Endothelial cell of umbilical vein (primary cell): ENCODE measurements at regions not wholly inside any gene's neighbourhood (a gene's known extent, or its start where the extent isn't known, plus 50 kb on each side); places are given as distances from the start of the nearest gene placed in this dataset.
"Not testable (repeated sequence)": the region's sequence is repeated elsewhere in the genome, so short reads cannot be mapped to it uniquely, and the experiment has no call there.

Experiments used
- BruUV-seq: library from RNA; stranded (reverse); fragments of 400-500 nt; replicated peaks from 2 replicates; lab custom pipeline; 2021; lab: Mats Ljungman, UMichigan
- CTCF ChIA-PET: fragments of 300-600, 350-600 bp; sonication (Branson Sonifier 250); formaldehyde crosslinking; loops from one replicate; lab custom pipeline; 2021; ENCODE audit warnings: antibody characterized with exemption, inconsistent platforms; lab: Charles Lee
- POLR2A ChIA-PET: fragments of 300-600, 350-600 bp; sonication (Branson Sonifier 250); formaldehyde crosslinking; loops from one replicate; lab custom pipeline; 2021; ENCODE audit warnings: antibody characterized with exemption, inconsistent platforms; lab: Charles Lee
- DNase-seq: peaks from one replicate; pipeline ENCODE4 v3.0.0-alpha.2; 2011; ENCODE audit warnings: low read depth, low spot score
- FAIRE-seq: peaks from 2 replicates; lab custom pipeline; 2011; peaks lifted over from hg19 to GRCh38; lab: Jason Lieb, UNC
- H2AFZ ChIP-seq: 2 replicates; pipeline ENCODE4 v1.6.0; 2012; ENCODE audit warnings: low read depth, low read length, control low read depth, inconsistent platforms
- H3K27ac ChIP-seq: 2 replicates; pipeline ENCODE4 v1.5.1; 2011; ENCODE audit warnings: low read depth, mild to moderate bottlenecking, control low read depth, low read length, moderate library complexity; ENCODE audit not compliant: insufficient read depth
- H3K27me3 ChIP-seq, 2 experiments: 2 replicates each; pipeline versions ENCODE4 v1.6.0 to v1.6.1; 2011; ENCODE audit warnings: low read length in 2 of 2, mixed read lengths in 1 of 2; ENCODE audit not compliant: control insufficient read depth in 2 of 2, insufficient read depth in 2 of 2
- H3K36me3 ChIP-seq, 2 experiments: 2 replicates in 1 of 2; 3 replicates in 1 of 2; pipeline ENCODE4 v1.5.1; 2011; ENCODE audit warnings: low read length in 2 of 2, mild to moderate bottlenecking in 1 of 2, moderate library complexity in 1 of 2; ENCODE audit not compliant: control insufficient read depth in 2 of 2, insufficient read depth in 2 of 2; ENCODE audit errors: extremely low read depth in 1 of 2
- H3K4me1 ChIP-seq: 3 replicates; pipeline ENCODE4 v1.5.1; 2011; ENCODE audit warnings: mild to moderate bottlenecking, low read length; ENCODE audit not compliant: control insufficient read depth, insufficient read depth; ENCODE audit errors: extremely low read depth
- H3K4me2 ChIP-seq: 2 replicates; pipeline ENCODE4 v1.6.1; 2011; ENCODE audit warnings: low read length, control low read depth, mixed read lengths; ENCODE audit not compliant: insufficient read depth
- H3K4me3 ChIP-seq, 3 experiments: fragments of 200-600 bp in 1 of 3; sonication (generic), shearing (Covaris generic) in 1 of 3; replicated peaks in 1 of 3; 2 replicates each; pipeline ENCODE4 v1.5.1; 2011 to 2016; ENCODE audit warnings: control low read depth in 3 of 3, low read length in 3 of 3, mild to moderate bottlenecking in 2 of 3, inconsistent platforms in 1 of 3, low read depth in 1 of 3, moderate library complexity in 1 of 3; ENCODE audit not compliant: insufficient read depth in 1 of 3
- H3K79me2 ChIP-seq: 2 replicates; pipeline ENCODE4 v1.6.0; 2012; ENCODE audit warnings: low read length, inconsistent platforms; ENCODE audit not compliant: control insufficient read depth, insufficient read depth
- H3K9ac ChIP-seq: replicated peaks from 2 replicates; pipeline ENCODE3; 2011; ENCODE audit warnings: low read length, control low read depth; ENCODE audit not compliant: insufficient read depth; ENCODE audit errors: extremely low read depth
- H3K9me1 ChIP-seq: replicated peaks from 3 replicates; pipeline ENCODE4 v1.6.0; 2011; ENCODE audit warnings: mild to moderate bottlenecking, low read length; ENCODE audit not compliant: control insufficient read depth, insufficient read depth; ENCODE audit errors: extremely low read depth
- H3K9me3 ChIP-seq: replicated peaks from 2 replicates; pipeline ENCODE4 v1.5.1; 2012; ENCODE audit warnings: low read length, inconsistent platforms; ENCODE audit not compliant: control insufficient read depth, insufficient read depth
- H4K20me1 ChIP-seq: replicated peaks from 2 replicates; pipeline ENCODE3; 2011; ENCODE audit warnings: mild to moderate bottlenecking, low read length; ENCODE audit not compliant: control insufficient read depth, insufficient read depth; ENCODE audit errors: extremely low read depth
- EZH2 ChIP-seq: IDR thresholded peaks from 2 replicates; pipeline ENCODE4 v1.6.1; 2012; ENCODE audit warnings: borderline replicate concordance, low read depth, mild to moderate bottlenecking, moderate library complexity, low read length, inconsistent platforms; ENCODE audit not compliant: severe bottlenecking
- FOS ChIP-seq: IDR thresholded peaks from 2 replicates; pipeline ENCODE4 v1.6.1; 2011; ENCODE audit warnings: mild to moderate bottlenecking, low read length, moderate library complexity, borderline replicate concordance; ENCODE audit not compliant: insufficient read depth
- GATA2 ChIP-seq: IDR thresholded peaks from 2 replicates; pipeline ENCODE4 v1.7.0; 2011; ENCODE audit warnings: low read depth, mild to moderate bottlenecking, moderate library complexity, mixed read lengths, low read length; ENCODE audit not compliant: insufficient read length, insufficient read depth
- JUN ChIP-seq: IDR thresholded peaks from 2 replicates; pipeline ENCODE4 v1.6.1; 2011; ENCODE audit warnings: borderline replicate concordance, low read depth; ENCODE audit not compliant: insufficient read length, insufficient read depth
- MYC ChIP-seq: IDR thresholded peaks from one replicate; pipeline ENCODE4 v1.6.1; 2011; ENCODE audit warnings: mild to moderate bottlenecking, low read depth, low read length
- POLR2A ChIP-seq: IDR thresholded peaks from 2 replicates; pipeline ENCODE4 v1.6.1; 2012; ENCODE audit warnings: low read depth, mild to moderate bottlenecking, control low read depth, low read length
- POLR2AphosphoS5 ChIP-seq: IDR thresholded peaks from 2 replicates; pipeline ENCODE4 v1.6.1; 2012; ENCODE audit warnings: low read depth, mild to moderate bottlenecking, control low read depth, low read length, moderate library complexity; ENCODE audit not compliant: insufficient read depth
- dilution Hi-C: fragments of 300-500 bp; cut with MboI; formaldehyde crosslinking; loops from one replicate; pipeline ENCODE4 v1.15.0; 2019; ENCODE audit warnings: low sequenced_read_pairs; ENCODE audit not compliant: extremely low pct_ligation_motif_present
- intact Hi-C: fragments of 100-400 bp; cut with micrococcal nuclease; formaldehyde crosslinking; loops from one replicate; pipeline ENCODE4 v1.10.0; 2022
- TF ChIP-seq, protein P1 (sequence below): IDR thresholded peaks from 2 replicates; pipeline ENCODE4 v1.6.1; 2011; ENCODE audit not compliant: insufficient read depth, insufficient read length
- TF ChIP-seq, protein P2 (sequence below), 2 donors: IDR thresholded peaks; 1 replicate in 1 of 2; 2 replicates in 1 of 2; pipeline ENCODE4 v1.5.1; 2011; ENCODE audit warnings: low read length in 2 of 2, mild to moderate bottlenecking in 2 of 2, moderate library complexity in 2 of 2, control low read depth in 1 of 2, inconsistent platforms in 1 of 2, low read depth in 1 of 2; ENCODE audit not compliant: insufficient read depth in 1 of 2; ENCODE audit errors: extremely low read depth in 1 of 2

DNA sequence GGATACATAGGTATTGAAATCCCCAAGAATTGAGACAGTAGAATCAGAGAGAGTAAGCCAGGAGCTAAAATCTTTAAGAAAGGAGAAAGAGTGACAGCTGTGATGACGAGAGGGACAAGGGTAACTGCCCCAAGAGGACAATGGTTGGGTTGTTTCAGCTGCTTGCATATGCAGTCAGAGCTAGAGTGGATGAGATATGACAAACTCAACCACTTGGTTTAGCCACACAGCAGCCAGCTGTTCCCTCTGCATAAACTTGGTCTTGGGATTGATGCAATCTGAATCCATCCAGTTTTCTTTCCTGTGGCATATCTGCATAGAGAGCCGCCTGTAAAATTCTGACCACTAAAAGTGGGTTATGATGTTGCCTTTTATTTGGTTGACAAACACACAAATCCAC is 100.7 kb downstream of the ZNF622 start:
- H3K79me2 ChIP-seq = no peaks in the 10 kb centered on the region
- no peak for TF ChIP-seq MYC
- TF ChIP-seq JUN = no peak
- TF ChIP-seq, protein P1, sequence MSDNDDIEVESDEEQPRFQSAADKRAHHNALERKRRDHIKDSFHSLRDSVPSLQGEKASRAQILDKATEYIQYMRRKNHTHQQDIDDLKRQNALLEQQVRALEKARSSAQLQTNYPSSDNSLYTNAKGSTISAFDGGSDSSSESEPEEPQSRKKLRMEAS = no peak
- TF ChIP-seq FOS = no peak
- no peak for TF ChIP-seq POLR2AphosphoS5
- TF ChIP-seq POLR2A = no peak
- TF ChIP-seq, protein P2, sequence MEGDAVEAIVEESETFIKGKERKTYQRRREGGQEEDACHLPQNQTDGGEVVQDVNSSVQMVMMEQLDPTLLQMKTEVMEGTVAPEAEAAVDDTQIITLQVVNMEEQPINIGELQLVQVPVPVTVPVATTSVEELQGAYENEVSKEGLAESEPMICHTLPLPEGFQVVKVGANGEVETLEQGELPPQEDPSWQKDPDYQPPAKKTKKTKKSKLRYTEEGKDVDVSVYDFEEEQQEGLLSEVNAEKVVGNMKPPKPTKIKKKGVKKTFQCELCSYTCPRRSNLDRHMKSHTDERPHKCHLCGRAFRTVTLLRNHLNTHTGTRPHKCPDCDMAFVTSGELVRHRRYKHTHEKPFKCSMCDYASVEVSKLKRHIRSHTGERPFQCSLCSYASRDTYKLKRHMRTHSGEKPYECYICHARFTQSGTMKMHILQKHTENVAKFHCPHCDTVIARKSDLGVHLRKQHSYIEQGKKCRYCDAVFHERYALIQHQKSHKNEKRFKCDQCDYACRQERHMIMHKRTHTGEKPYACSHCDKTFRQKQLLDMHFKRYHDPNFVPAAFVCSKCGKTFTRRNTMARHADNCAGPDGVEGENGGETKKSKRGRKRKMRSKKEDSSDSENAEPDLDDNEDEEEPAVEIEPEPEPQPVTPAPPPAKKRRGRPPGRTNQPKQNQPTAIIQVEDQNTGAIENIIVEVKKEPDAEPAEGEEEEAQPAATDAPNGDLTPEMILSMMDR (IDR thresholded peaks at IDR 0.05; ENCODE audit: extremely low read depth in 1 of 2, insufficient read depth in 1 of 2, low read depth in 1 of 2, low read length in 2 of 2) = no peak
- TF ChIP-seq GATA2 = no peak
- no peak for TF ChIP-seq EZH2
- intact Hi-C loops (no loop called here), dilution Hi-C loops (no loop called here)
- no peak overlapping the region for H3K27ac ChIP-seq
- CTCF ChIA-PET = no interaction called here
- no peak overlapping the region for H3K4me3 ChIP-seq
- no peaks in the 10 kb centered on the region for H3K9me1 ChIP-seq
- H3K4me1 ChIP-seq = no peaks in the 10 kb centered on the region
- H3K27me3 ChIP-seq = no peaks in the 10 kb centered on the region
- peaks cover 2% of the 10 kb centered on the region for H4K20me1 ChIP-seq
- no peak overlapping the region for H3K9ac ChIP-seq
- no peak for FAIRE-seq
- POLR2A ChIA-PET = no interaction called here
- no TSS peak for BruUV-seq
- no peak overlapping the region for H2AFZ ChIP-seq
- no peak for DNase-seq
- no peaks in the 10 kb centered on the region for H3K9me3 ChIP-seq
- no peak overlapping the region for H3K4me2 ChIP-seq
- H3K36me3 ChIP-seq = no peaks in the 10 kb centered on the region

DNA sequence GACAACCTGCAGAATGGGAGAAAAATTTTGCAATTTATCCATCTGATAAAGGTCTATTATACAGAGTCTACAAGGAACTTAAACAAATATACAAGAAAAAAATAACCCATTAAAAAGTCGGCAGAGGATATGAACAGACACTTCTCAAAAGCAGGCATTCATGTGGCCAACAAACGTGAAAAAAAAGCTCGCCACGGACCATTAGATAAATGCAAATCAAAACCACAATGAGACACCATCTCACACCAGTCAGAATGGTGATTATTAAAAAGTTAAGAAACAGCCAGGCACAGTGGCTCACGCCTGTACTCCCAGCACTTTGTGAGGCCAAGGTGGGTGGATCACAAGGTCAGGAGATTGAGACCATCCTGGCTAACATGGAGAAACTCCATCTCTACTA is 112.2 kb downstream of the ZNF622 start:
- H2AFZ ChIP-seq, H4K20me1 ChIP-seq, H3K79me2 ChIP-seq, H3K4me2 ChIP-seq, FAIRE-seq, H3K27ac ChIP-seq, POLR2A ChIA-PET, H3K36me3 ChIP-seq, intact Hi-C loops, H3K4me3 ChIP-seq, BruUV-seq, H3K27me3 ChIP-seq, H3K9ac ChIP-seq, DNase-seq, H3K9me3 ChIP-seq, H3K9me1 ChIP-seq, dilution Hi-C loops, CTCF ChIA-PET, H3K4me1 ChIP-seq: not testable (repeated sequence)
